ENCODE measurements at regions not wholly inside any gene's neighbourhood (a gene's known extent, or its start where the extent isn't known, plus 50 kb on each side); places are given as distances from the start of the nearest gene placed in this dataset.

DNA sequence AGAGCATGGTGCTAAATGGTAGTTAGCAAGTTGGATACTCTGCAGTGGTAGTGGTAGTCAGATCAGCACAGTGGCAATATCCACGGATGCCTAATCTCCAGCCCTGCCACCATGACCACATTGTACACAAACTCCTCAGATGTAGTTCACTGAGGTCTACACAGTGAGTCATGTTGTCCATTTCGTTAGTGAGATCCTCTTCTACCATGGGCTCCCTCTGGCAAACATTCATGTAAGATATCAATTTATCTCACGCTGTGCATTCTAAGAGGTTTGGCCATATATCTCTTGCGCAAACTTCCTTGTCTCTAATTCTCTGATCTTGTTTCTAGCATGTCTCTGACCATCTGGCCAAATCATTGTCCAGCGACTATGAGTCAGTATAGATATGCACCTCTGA lies 58.2 kb downstream of the POLR1D start:
- DNase-seq (ENCODE audit: low read depth, low spot score) (no peak), ATAC-seq (no peak)
- CTCF ChIA-PET, result no interaction called here

More for the DNA sequence above, 58.2 kb downstream of the POLR1D start:
- H2AFZ ChIP-seq (ENCODE audit: control insufficient read depth, low read depth, low read length), result no peak overlapping the region
- TF ChIP-seq BHLHE40 (IDR thresholded peaks at IDR 0.05; ENCODE audit: borderline replicate concordance in 1 of 2, low read depth in 2 of 2, low read length in 1 of 2) (no peak), NR2F1 (conservative IDR thresholded peaks at IDR 0.05) (no peak), ZBED1 (IDR thresholded peaks at IDR 0.05; ENCODE audit: borderline replicate concordance) (no peak), ZNF622 (IDR thresholded peaks at IDR 0.05) (no peak), BMI1 (IDR thresholded peaks at IDR 0.05; ENCODE audit: borderline replicate concordance) (no peak), EP300 (IDR thresholded peaks at IDR 0.05; ENCODE audit: borderline replicate concordance in 1 of 2, control insufficient read depth in 1 of 2, low read depth in 2 of 2, low read length in 2 of 2) (no peak), POU2F2 (IDR thresholded peaks at IDR 0.05; ENCODE audit: borderline replicate concordance, low read depth, low read length) (no peak), SUPT20H (IDR thresholded peaks at IDR 0.05; ENCODE audit: borderline replicate concordance, control insufficient read depth, low read depth, low read length) (no peak), POLR2A (IDR thresholded peaks at IDR 0.05; ENCODE audit: low read depth, low read length) (no peak), RUNX3 (IDR thresholded peaks at IDR 0.05; ENCODE audit: low read length) (no peak), HCFC1 (IDR thresholded peaks at IDR 0.05; ENCODE audit: low read length) (no peak), RFX5 (IDR thresholded peaks at IDR 0.05; ENCODE audit: low read depth, low read length) (no peak), YY1 (IDR thresholded peaks at IDR 0.05; ENCODE audit: low read depth, low read length) (no peak), IRF4 (IDR thresholded peaks at IDR 0.05; ENCODE audit: low read depth, low read length) (no peak)
- TF ChIP-seq, protein P1, sequence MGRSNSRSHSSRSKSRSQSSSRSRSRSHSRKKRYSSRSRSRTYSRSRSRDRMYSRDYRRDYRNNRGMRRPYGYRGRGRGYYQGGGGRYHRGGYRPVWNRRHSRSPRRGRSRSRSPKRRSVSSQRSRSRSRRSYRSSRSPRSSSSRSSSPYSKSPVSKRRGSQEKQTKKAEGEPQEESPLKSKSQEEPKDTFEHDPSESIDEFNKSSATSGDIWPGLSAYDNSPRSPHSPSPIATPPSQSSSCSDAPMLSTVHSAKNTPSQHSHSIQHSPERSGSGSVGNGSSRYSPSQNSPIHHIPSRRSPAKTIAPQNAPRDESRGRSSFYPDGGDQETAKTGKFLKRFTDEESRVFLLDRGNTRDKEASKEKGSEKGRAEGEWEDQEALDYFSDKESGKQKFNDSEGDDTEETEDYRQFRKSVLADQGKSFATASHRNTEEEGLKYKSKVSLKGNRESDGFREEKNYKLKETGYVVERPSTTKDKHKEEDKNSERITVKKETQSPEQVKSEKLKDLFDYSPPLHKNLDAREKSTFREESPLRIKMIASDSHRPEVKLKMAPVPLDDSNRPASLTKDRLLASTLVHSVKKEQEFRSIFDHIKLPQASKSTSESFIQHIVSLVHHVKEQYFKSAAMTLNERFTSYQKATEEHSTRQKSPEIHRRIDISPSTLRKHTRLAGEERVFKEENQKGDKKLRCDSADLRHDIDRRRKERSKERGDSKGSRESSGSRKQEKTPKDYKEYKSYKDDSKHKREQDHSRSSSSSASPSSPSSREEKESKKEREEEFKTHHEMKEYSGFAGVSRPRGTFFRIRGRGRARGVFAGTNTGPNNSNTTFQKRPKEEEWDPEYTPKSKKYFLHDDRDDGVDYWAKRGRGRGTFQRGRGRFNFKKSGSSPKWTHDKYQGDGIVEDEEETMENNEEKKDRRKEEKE (IDR thresholded peaks at IDR 0.05), result no peak
- TF ChIP-seq, protein P2, sequence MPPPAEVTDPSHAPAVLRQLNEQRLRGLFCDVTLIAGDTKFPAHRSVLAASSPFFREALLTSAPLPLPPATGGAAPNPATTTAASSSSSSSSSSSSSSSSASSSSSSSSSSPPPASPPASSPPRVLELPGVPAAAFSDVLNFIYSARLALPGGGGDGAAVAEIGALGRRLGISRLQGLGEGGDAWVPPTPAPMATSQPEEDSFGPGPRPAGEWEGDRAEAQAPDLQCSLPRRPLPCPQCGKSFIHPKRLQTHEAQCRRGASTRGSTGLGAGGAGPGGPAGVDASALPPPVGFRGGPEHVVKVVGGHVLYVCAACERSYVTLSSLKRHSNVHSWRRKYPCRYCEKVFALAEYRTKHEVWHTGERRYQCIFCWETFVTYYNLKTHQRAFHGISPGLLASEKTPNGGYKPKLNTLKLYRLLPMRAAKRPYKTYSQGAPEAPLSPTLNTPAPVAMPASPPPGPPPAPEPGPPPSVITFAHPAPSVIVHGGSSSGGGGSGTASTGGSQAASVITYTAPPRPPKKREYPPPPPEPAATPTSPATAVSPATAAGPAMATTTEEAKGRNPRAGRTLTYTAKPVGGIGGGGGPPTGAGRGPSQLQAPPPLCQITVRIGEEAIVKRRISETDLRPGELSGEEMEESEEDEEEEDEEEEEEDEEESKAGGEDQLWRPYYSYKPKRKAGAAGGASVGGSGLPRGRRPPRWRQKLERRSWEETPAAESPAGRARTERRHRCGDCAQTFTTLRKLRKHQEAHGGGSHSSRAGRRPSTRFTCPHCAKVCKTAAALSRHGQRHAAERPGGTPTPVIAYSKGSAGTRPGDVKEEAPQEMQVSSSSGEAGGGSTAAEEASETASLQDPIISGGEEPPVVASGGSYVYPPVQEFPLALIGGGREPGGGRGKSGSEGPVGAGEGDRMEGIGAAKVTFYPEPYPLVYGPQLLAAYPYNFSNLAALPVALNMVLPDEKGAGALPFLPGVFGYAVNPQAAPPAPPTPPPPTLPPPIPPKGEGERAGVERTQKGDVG (CRISPR knock-in tag; IDR thresholded peaks at IDR 0.05), result no peak
- TF ChIP-seq, protein P3, sequence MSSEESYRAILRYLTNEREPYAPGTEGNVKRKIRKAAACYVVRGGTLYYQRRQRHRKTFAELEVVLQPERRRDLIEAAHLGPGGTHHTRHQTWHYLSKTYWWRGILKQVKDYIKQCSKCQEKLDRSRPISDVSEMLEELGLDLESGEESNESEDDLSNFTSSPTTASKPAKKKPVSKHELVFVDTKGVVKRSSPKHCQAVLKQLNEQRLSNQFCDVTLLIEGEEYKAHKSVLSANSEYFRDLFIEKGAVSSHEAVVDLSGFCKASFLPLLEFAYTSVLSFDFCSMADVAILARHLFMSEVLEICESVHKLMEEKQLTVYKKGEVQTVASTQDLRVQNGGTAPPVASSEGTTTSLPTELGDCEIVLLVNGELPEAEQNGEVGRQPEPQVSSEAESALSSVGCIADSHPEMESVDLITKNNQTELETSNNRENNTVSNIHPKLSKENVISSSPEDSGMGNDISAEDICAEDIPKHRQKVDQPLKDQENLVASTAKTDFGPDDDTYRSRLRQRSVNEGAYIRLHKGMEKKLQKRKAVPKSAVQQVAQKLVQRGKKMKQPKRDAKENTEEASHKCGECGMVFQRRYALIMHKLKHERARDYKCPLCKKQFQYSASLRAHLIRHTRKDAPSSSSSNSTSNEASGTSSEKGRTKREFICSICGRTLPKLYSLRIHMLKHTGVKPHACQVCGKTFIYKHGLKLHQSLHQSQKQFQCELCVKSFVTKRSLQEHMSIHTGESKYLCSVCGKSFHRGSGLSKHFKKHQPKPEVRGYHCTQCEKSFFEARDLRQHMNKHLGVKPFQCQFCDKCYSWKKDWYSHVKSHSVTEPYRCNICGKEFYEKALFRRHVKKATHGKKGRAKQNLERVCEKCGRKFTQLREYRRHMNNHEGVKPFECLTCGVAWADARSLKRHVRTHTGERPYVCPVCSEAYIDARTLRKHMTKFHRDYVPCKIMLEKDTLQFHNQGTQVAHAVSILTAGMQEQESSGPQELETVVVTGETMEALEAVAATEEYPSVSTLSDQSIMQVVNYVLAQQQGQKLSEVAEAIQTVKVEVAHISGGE (CRISPR knock-in tag; IDR thresholded peaks at IDR 0.05), result no peak
- 46% methylated on average over 5 of the region's 5 CpGs for WGBS (ENCODE audit: insufficient coverage, insufficient replicate concordance, low lambda C conversion rate, missing lambda C conversion rate)
- FAIRE-seq, result no peak
- no peaks in the 10 kb centered on the region for H3K79me2 ChIP-seq (ENCODE audit: control insufficient read depth, insufficient read depth, low read length)
- no peaks in the 10 kb centered on the region for H3K9me3 ChIP-seq (replicated peaks; ENCODE audit: control insufficient read depth, insufficient read depth, low read length)
- H3K4me3 ChIP-seq, result no peak overlapping the region
- no peak overlapping the region for H3K27ac ChIP-seq (ENCODE audit: control insufficient read depth, insufficient read depth)
- no TSS peak for BruUV-seq (replicated peaks)
- no peak overlapping the region for H3K4me2 ChIP-seq (ENCODE audit: control insufficient read depth, insufficient read depth)
- H3K9ac ChIP-seq (ENCODE audit: control insufficient read depth, insufficient read depth, low read length), result no peak overlapping the region
- in situ Hi-C loops (cut with MboI) (no loop called here), intact Hi-C loops (cut with micrococcal nuclease; ENCODE audit: unreplicated experiment) (no loop called here)
- H3K36me3 ChIP-seq (ENCODE audit: control insufficient read depth in 2 of 2, insufficient read depth in 2 of 2, low read length in 1 of 2), result no peaks in the 10 kb centered on the region
- ChIA-PET POLR2A (no interaction called here), SMC1A (ENCODE audit: uncharacterized antibody, unreplicated experiment) (interaction anchor here (1.4 kb wide), 1 partner anchor 147 kb away, joined by 3 read pairs; no protein-coding TSS in a partner anchor), RAD21 (ENCODE audit: unreplicated experiment) (no interaction called here)
- H3K4me1 ChIP-seq (ENCODE audit: control insufficient read depth, insufficient read depth, low read length), result no peaks in the 10 kb centered on the region
- H4K20me1 ChIP-seq (ENCODE audit: control insufficient read depth, insufficient read depth), result no peaks in the 10 kb centered on the region
- no peaks in the 10 kb centered on the region for H3K27me3 ChIP-seq (replicated peaks in 1 of 2; ENCODE audit: control insufficient read depth in 2 of 2, insufficient read depth in 2 of 2, low read length in 1 of 2)

Measured in GM12878 (cell line).